MM.1S (cell line): ENCODE measurements at regions not wholly inside any gene's neighbourhood (a gene's known extent, or its start where the extent isn't known, plus 50 kb on each side); places are given as distances from the start of the nearest gene placed in this dataset.

ENCODE experiments used
- DNase-seq: peaks from one replicate; pipeline ENCODE4 v3.0.0-alpha.2; 2015
- H2AFZ ChIP-seq: fragments of 300-600 bp; sonication (generic); 2 replicates; pipeline ENCODE4 v1.6.0; 2016; ENCODE audit warnings: antibody characterized with exemption, low read length
- H3F3A ChIP-seq: fragments of 300-600 bp; sonication (generic); 2 replicates; pipeline ENCODE4 v1.6.1; 2016; ENCODE audit warnings: mild to moderate bottlenecking, antibody characterized with exemption, low read length, moderate library complexity, mixed read lengths; ENCODE audit not compliant: insufficient read depth
- H3K27ac ChIP-seq: fragments of 300-600 bp; sonication (generic); 2 replicates; pipeline ENCODE4 v1.5.1; 2016; ENCODE audit warnings: mild to moderate bottlenecking, low read length
- H3K27me3 ChIP-seq: fragments of 300-600 bp; sonication (generic); replicated peaks from 2 replicates; pipeline ENCODE4 v1.6.0; 2016; ENCODE audit warnings: low read length; ENCODE audit not compliant: insufficient read depth
- H3K36me3 ChIP-seq: fragments of 300-600 bp; sonication (generic); replicated peaks from 2 replicates; pipeline ENCODE4 v1.6.1; 2016; ENCODE audit warnings: mild to moderate bottlenecking, low read length, mixed read lengths; ENCODE audit not compliant: insufficient read depth
- H3K4me1 ChIP-seq: fragments of 300-600 bp; sonication (generic); 2 replicates; pipeline ENCODE4 v1.6.1; 2016; ENCODE audit warnings: low read length, mixed read lengths
- H3K4me2 ChIP-seq: fragments of 300-600 bp; sonication (generic); 2 replicates; pipeline ENCODE4 v1.6.0; 2016; ENCODE audit warnings: low read depth, low read length
- H3K4me3 ChIP-seq: fragments of 300-600 bp; sonication (generic); 2 replicates; pipeline ENCODE4 v1.5.1; 2016; ENCODE audit warnings: low read length, mixed read lengths
- H3K79me2 ChIP-seq: fragments of 300-600 bp; sonication (generic); 2 replicates; pipeline ENCODE4 v1.6.1; 2016; ENCODE audit warnings: mixed run types, low read length, mixed read lengths
- H3K9ac ChIP-seq: fragments of 300-600 bp; sonication (generic); 2 replicates; pipeline ENCODE4 v1.6.1; 2016; ENCODE audit warnings: low read length, mixed read lengths
- H3K9me2 ChIP-seq: fragments of 300-600 bp; sonication (generic); replicated peaks from 2 replicates; pipeline ENCODE4 v1.6.1; 2016; ENCODE audit warnings: mild to moderate bottlenecking, low read length, mixed read lengths; ENCODE audit not compliant: insufficient read depth
- H3K9me3 ChIP-seq: fragments of 300-600 bp; sonication (generic); replicated peaks from 2 replicates; pipeline ENCODE4 v1.6.1; 2016; ENCODE audit warnings: mild to moderate bottlenecking, low read length, mixed read lengths; ENCODE audit not compliant: insufficient read depth
- H4K20me1 ChIP-seq: fragments of 300-600 bp; sonication (generic); 2 replicates; pipeline ENCODE4 v1.6.1; 2016; ENCODE audit warnings: mild to moderate bottlenecking, low read length, moderate library complexity, mixed read lengths; ENCODE audit not compliant: insufficient read depth
- EZH2 ChIP-seq: fragments of 300-600 bp; sonication (generic); optimal IDR thresholded peaks from 2 replicates; pipeline ENCODE3; 2017; ENCODE audit warnings: low read depth, mild to moderate bottlenecking, antibody characterized with exemption, low read length, mixed read lengths
- EZH2phosphoT487 ChIP-seq: fragments of 300-600 bp; sonication (generic); IDR thresholded peaks from 2 replicates; pipeline ENCODE4 v1.6.1; 2018; ENCODE audit warnings: antibody characterized with exemption, low read length
- TF ChIP-seq, protein P1 (sequence below): fragments of 300-600 bp; sonication (generic); IDR thresholded peaks from 2 replicates; pipeline ENCODE4 v1.5.1; 2016; ENCODE audit warnings: antibody characterized with exemption, low read length, mixed read lengths

DNA sequence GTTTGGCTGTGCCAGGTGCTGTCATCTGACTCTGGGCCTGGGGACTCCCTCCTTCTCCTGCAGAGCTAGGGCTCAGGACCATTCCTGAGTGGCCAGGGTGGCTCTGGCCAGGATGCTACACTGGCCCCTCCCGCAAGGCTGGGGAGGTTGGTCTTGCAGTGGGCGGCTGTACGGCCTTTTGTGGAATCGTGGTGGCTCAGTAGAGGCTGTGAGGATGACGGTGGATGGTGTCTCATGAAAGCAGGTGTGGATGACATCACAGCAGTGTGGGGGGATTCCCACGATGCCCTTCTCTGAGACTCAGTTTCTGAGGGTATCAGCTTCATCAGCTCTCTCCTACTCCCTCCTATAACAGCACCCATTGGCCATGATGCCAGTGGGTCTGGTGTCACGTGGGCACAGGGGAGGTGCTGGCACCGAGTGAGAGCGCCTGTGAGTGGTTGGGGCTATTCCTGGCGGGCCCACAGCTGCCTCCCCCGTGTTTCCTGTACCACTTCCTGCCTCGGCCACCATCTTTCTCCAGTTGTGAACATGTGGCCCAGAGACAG is 144.2 kb upstream of the HDAC4 start:
- Histone ChIP-seq H3K9me3 (no peaks in the 10 kb centered on the region; the same call in 1 of the 2 replicates), H3K79me2 (no peaks in the 10 kb centered on the region), H3K27me3 (no peaks in the 10 kb centered on the region), H4K20me1 (no peaks in the 10 kb centered on the region), H3K36me3 (no peaks in the 10 kb centered on the region), H3F3A (peaks cover 4% of the 10 kb centered on the region; the same call in 1 of the 2 replicates), H3K9me2 (no peaks in the 10 kb centered on the region), H3K4me1 (peaks cover 19% of the 10 kb centered on the region), H2AFZ (no peak overlapping the region), H3K4me3 (no peak overlapping the region), H3K4me2 (no peak overlapping the region), H3K9ac (no peak overlapping the region), H3K27ac (no peak overlapping the region)
- TF ChIP-seq, protein P1, sequence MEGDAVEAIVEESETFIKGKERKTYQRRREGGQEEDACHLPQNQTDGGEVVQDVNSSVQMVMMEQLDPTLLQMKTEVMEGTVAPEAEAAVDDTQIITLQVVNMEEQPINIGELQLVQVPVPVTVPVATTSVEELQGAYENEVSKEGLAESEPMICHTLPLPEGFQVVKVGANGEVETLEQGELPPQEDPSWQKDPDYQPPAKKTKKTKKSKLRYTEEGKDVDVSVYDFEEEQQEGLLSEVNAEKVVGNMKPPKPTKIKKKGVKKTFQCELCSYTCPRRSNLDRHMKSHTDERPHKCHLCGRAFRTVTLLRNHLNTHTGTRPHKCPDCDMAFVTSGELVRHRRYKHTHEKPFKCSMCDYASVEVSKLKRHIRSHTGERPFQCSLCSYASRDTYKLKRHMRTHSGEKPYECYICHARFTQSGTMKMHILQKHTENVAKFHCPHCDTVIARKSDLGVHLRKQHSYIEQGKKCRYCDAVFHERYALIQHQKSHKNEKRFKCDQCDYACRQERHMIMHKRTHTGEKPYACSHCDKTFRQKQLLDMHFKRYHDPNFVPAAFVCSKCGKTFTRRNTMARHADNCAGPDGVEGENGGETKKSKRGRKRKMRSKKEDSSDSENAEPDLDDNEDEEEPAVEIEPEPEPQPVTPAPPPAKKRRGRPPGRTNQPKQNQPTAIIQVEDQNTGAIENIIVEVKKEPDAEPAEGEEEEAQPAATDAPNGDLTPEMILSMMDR: no peak
- TF ChIP-seq EZH2phosphoT487: no peak
- TF ChIP-seq EZH2: no peak
- no peak for DNase-seq

DNA sequence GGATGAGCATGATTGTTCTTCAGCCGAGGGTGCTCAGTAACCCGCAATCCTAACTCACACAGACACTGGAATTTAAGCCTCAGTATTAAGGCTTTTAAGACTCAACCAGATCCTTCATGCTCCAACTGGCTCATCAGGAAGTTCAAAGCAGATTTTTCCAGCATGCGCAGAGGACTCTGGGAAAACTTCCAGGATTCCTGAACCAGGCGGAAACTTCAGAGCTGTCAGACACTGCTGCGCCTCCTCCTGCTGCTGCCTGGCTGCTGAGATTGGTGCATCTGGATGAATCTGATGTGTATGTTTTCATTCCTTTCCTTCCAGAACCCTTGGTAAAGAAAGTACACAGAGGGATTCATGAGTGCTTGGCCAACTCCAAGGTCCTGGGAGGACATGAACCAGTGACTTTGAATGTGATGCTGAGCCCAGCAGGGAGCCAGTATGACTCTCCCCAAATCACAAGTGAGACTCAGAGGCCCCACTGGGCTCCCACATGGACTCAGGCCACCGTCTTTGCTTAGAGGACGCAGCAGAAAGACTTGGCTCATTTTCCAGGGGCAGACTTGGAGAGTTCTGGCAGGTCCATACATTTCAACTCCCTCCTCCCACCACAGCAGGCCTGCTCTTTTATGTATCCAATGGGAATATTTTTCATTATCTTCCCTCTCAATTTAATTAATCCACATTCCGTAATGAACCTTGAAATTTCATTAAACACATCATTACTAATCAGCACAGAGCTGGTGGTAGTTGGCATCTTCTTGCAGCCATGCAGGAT is 143.5 kb upstream of the HDAC4 start:
- Histone ChIP-seq H3K4me1 (peaks cover 13% of the 10 kb centered on the region), H3K27ac (no peak overlapping the region), H3K36me3 (no peaks in the 10 kb centered on the region), H3K27me3 (no peaks in the 10 kb centered on the region), H3K79me2 (no peaks in the 10 kb centered on the region), H3F3A (peaks cover 4% of the 10 kb centered on the region; the same call in 1 of the 2 replicates), H3K4me2 (no peak overlapping the region), H3K9me3 (no peaks in the 10 kb centered on the region; the same call in 1 of the 2 replicates), H4K20me1 (no peaks in the 10 kb centered on the region), H3K9ac (no peak overlapping the region), H3K9me2 (no peaks in the 10 kb centered on the region), H3K4me3 (no peak overlapping the region), H2AFZ (no peak overlapping the region)
- no peak for TF ChIP-seq EZH2phosphoT487
- DNase-seq: no peak

DNA sequence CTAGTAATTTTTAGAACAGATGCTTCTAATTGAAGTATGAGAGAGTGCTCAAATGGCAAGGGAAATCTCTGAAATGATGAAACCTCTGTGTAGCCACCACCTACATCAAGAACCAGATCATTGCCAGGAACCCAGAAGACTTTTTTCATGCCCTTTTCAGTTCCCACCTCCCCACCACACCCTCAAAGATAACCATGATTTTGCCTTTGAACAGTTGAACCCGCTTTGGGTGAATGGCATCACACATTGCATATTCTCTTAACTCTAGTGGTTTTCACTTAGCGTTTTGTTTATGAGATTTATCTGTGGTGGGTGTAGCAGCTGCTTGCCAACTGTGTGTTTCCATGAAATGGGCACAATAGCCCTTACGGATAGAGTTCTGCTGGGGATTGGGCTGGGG is 142.9 kb upstream of the HDAC4 start:
- no peak overlapping the region for H3K27ac ChIP-seq
- no peaks in the 10 kb centered on the region for H3K27me3 ChIP-seq

More for the DNA sequence above, 142.9 kb upstream of the HDAC4 start:
- Histone ChIP-seq H3K9me3 (no peaks in the 10 kb centered on the region; the same call in 1 of the 2 replicates), H3K9ac (no peak overlapping the region), H2AFZ (no peak overlapping the region), H3K4me3 (no peak overlapping the region), H3K4me1 (peaks cover 7% of the 10 kb centered on the region), H3K36me3 (no peaks in the 10 kb centered on the region), H3K9me2 (no peaks in the 10 kb centered on the region), H3K4me2 (no peak overlapping the region), H3F3A (peaks cover under 1% of the 10 kb centered on the region; the same call in 1 of the 2 replicates), H3K79me2 (no peaks in the 10 kb centered on the region), H4K20me1 (no peaks in the 10 kb centered on the region)
- TF ChIP-seq EZH2 (no peak), EZH2phosphoT487 (no peak)
- TF ChIP-seq, protein P1: no peak
- no peak for DNase-seq
